Heart left ventricle (tissue), 13 donors: ENCODE measurements at regions not wholly inside any gene's neighbourhood (a gene's known extent, or its start where the extent isn't known, plus 50 kb on each side); places are given as distances from the start of the nearest gene placed in this dataset.

Source experiments
- CTCF ChIP-seq, 12 donors: fragments of 200-600 bp; sonication (generic) in 4 of 12; IDR thresholded peaks; one replicate each; pipeline versions ENCODE4 v1.5.0 to v1.8.0; 2018 to 2022; ENCODE audit warnings: antibody characterized with exemption in 12 of 12, mild to moderate bottlenecking in 5 of 12
- POLR2A ChIP-seq, 2 donors: fragments of 450-650 bp; IDR thresholded peaks; one replicate each; pipeline ENCODE4 v1.6.1; 2017; ENCODE audit warnings: antibody characterized with exemption in 2 of 2, mild to moderate bottlenecking in 2 of 2, moderate library complexity in 2 of 2
- donor health status: ischemic (EF 13 %, LVEDD 7.1; RV severe dilation, severe dysfunction).
- donor health status: DM: no; HTN: yes; CAD: no.
- donor health status: DM: no; HTN: no; CAD: no.
- donor health status: ischemic (EF 25% LVEDD 6.9; RV normal size, moderate dysfunction).
- donor health status: ischemic (EF 25% LVEDD 5.7; RV mildly dilated, moderate dysfunction).
- donor health status: ischemic (EF 35%, LVEDD 5.7; RV mildly dilated, moderate dysfunction).
- donor health status: nonischemic (EF 11% LVEDD 7.7; RV severe dilation, severe dysfunction).
- donor health status: DM: yes; HTN: yes; CAD: no.
- donor health status: PGD.
- donor health status: ischemic (EF 29% LVEDD 5.4; RV normal size, mild dysfunction).
- donor health status: nonischemic (EF 23%, LVEDD 6.1; RV moderate dilation, normal function).

GRCh38 chr12:77152623-77153193 lies 87.3 kb upstream of the E2F7 start:
- peak; percentile 15 to 68 (median 56) for TF ChIP-seq CTCF (IDR thresholded peaks at IDR 0.05)
- no peak for TF ChIP-seq POLR2A (IDR thresholded peaks at IDR 0.05)
